Ascending aorta (tissue), 2 donors: ENCODE measurements at regions not wholly inside any gene's neighbourhood (a gene's known extent, or its start where the extent isn't known, plus 50 kb on each side); places are given as distances from the start of the nearest gene placed in this dataset.

Experiments
- DNase-seq, 2 donors: peaks; one replicate each; pipeline ENCODE4 v3.0.0-alpha.2; 2019; ENCODE audit warnings: low spot score in 2 of 2
- H3K27ac ChIP-seq, 2 donors: fragments of 200-600 bp; sonication (generic); one replicate each; pipeline ENCODE4 v1.5.1; 2016 to 2017; ENCODE audit warnings: mild to moderate bottlenecking in 1 of 2
- H3K27me3 ChIP-seq: fragments of 200-600 bp; sonication (generic); one replicate; pipeline ENCODE4 v1.5.1; 2017
- H3K36me3 ChIP-seq, 2 donors: fragments of 200-600 bp; sonication (generic); one replicate each; pipeline ENCODE4 v1.5.1; 2016
- H3K4me1 ChIP-seq, 2 donors: fragments of 200-600 bp; sonication (generic); one replicate each; pipeline ENCODE4 v1.5.1; 2016 to 2017; ENCODE audit warnings: mild to moderate bottlenecking in 1 of 2
- H3K4me3 ChIP-seq, 2 donors: fragments of 200-600 bp; sonication (generic); one replicate each; pipeline ENCODE4 v1.5.1; 2016 to 2017; ENCODE audit warnings: mild to moderate bottlenecking in 1 of 2
- H3K9me3 ChIP-seq, 2 donors: fragments of 200-600 bp; sonication (generic); one replicate each; pipeline ENCODE4 v1.5.1; 2016
- intact Hi-C: fragments of 100-400 bp; cut with DNase I; formaldehyde crosslinking; loops from one replicate; pipeline ENCODE4 v1.15.1; 2023
- TF ChIP-seq, protein P1 (sequence below), 3 experiments: fragments of 200-600 bp in 2 of 3; fragments of 450-650 bp in 1 of 3; sonication (generic) in 2 of 3; IDR thresholded peaks; one replicate each; pipeline ENCODE4 v1.5.1; 2016 to 2019; ENCODE audit warnings: antibody characterized with exemption in 3 of 3, mild to moderate bottlenecking in 1 of 3, moderate library complexity in 1 of 3

DNA sequence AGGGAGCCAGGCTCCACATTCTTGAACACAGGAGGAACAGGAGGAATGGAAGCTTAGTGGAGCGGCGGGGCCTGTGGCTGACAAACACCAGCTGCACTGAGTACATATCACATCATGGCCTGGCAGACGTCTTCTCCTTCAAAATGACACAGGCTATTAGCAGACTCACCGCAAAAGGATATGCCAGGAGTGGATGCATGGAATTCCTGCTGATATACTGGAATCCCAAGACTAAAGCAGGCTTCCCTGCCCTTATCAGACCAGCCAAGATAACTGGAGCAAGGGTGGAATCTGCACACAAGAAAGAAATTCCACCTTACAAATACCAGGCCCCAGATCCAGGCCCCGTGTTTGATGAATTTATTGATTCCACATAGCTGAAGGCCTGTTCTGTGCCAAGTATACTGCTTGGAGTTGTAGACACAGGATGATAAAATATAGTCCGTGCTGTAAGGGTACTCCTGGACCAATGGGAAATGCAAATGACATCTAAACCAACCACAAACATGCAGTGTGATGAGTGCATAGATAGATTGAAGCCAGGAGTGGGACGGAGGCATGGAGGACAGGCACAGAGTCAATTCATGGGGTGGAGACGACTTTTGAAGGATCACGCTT is 480.5 kb upstream of the ZMIZ1 start:
- intact Hi-C loops = no loop called here
- DNase-seq = peak in 1 of 2 donors; percentile 69
- TF ChIP-seq, protein P1, sequence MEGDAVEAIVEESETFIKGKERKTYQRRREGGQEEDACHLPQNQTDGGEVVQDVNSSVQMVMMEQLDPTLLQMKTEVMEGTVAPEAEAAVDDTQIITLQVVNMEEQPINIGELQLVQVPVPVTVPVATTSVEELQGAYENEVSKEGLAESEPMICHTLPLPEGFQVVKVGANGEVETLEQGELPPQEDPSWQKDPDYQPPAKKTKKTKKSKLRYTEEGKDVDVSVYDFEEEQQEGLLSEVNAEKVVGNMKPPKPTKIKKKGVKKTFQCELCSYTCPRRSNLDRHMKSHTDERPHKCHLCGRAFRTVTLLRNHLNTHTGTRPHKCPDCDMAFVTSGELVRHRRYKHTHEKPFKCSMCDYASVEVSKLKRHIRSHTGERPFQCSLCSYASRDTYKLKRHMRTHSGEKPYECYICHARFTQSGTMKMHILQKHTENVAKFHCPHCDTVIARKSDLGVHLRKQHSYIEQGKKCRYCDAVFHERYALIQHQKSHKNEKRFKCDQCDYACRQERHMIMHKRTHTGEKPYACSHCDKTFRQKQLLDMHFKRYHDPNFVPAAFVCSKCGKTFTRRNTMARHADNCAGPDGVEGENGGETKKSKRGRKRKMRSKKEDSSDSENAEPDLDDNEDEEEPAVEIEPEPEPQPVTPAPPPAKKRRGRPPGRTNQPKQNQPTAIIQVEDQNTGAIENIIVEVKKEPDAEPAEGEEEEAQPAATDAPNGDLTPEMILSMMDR (IDR thresholded peaks at IDR 0.05) = no peak
- no peaks in the 10 kb centered on the region for H3K27me3 ChIP-seq
- no peaks in the 10 kb centered on the region for H3K4me1 ChIP-seq
- no peaks in the 10 kb centered on the region for H3K36me3 ChIP-seq
- H3K4me3 ChIP-seq = no peak overlapping the region
- no peak overlapping the region for H3K27ac ChIP-seq
- H3K9me3 ChIP-seq = no peaks in the 10 kb centered on the region

DNA sequence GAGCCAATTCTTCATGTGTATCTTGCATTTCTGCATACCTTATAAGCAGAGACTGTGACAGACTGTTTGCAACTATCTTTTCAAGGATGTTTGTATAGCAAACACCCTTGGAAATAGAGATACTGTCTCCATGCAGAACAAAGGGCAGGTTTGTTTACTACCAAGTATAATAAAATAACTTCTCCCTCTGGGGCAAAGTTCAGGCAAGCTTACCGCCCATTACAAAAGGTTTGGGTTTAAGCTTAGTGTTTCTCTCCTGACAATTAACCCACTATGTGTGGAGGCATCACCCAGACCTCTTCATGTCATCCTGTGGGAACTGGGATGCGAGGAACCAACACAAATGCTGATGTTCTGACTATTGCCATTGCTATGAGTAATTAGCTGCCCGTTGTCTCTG is 479.1 kb upstream of the ZMIZ1 start:
- H3K36me3 ChIP-seq = no peaks in the 10 kb centered on the region
- H3K27ac ChIP-seq = no peak overlapping the region
- no peaks in the 10 kb centered on the region for H3K27me3 ChIP-seq
- no peaks in the 10 kb centered on the region for H3K9me3 ChIP-seq
- H3K4me3 ChIP-seq = no peak overlapping the region
- no peaks in the 10 kb centered on the region for H3K4me1 ChIP-seq
- intact Hi-C loops = no loop called here
- DNase-seq = no peak
- TF ChIP-seq, protein P1 (IDR thresholded peaks at IDR 0.05) = no peak

DNA sequence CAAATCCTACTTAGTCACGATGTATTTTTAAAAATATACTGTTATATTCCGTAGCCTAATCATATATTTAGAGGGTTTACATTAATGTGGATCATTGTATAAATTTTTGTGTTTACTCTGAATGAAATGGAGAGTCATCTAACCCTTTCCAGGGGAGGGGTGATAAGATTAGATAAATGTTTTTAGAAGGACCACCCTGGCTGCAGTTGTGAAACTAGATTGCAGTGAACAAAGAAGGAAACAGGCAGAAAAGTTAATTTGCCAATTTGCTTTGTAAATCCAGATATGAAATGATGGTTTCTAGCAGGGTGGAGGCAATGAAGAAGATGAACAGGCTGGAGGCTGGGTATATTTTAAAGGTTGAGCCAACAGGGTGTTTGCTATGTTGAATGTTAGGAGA is 477.7 kb upstream of the ZMIZ1 start:
- Histone ChIP-seq H3K27ac (no peak overlapping the region), H3K4me3 (no peak overlapping the region), H3K4me1 (no peaks in the 10 kb centered on the region), H3K36me3 (no peaks in the 10 kb centered on the region), H3K9me3 (no peaks in the 10 kb centered on the region), H3K27me3 (no peaks in the 10 kb centered on the region)
- intact Hi-C loops = no loop called here
- TF ChIP-seq, protein P1 (IDR thresholded peaks at IDR 0.05) = no peak
- DNase-seq = no peak

DNA sequence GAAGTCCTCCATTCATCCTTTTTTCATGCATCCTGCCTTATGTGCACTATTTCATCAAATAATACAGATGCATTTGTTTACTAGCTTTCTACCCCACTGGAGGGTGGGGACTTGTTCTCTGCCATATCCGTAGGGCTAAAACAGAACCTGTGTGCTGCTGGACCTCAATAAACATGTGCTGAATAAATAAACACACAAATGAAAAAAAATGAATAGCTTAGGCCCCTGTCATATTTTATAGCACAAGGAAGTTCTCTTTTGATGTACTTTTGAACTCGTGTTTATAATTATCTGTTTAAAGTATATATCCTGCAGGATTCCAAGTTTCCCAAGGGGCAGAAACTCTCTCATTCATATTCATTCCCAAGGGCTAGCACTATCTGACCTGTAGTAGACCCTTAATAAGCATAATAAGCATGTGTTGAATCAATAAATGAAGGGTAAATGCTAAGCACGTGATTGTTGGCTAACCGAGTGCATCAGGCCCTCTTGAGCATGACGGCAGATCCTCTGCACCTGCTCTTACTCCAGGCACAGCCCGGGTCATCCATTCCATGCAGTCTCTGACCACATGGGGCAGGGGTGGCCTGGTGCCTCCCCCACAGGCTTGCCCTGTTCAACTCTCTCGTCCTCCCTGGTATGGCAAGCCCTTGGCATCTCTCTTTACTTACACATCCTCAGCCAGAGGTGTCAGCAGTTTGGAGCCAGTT is 474.1 kb upstream of the ZMIZ1 start:
- Histone ChIP-seq H3K36me3 (no peaks in the 10 kb centered on the region), H3K9me3 (no peaks in the 10 kb centered on the region), H3K27ac (no peak overlapping the region), H3K4me3 (no peak overlapping the region), H3K4me1 (no peaks in the 10 kb centered on the region), H3K27me3 (no peaks in the 10 kb centered on the region)
- no peak for DNase-seq
- intact Hi-C loops = no loop called here
- TF ChIP-seq, protein P1 (IDR thresholded peaks at IDR 0.05) = no peak

DNA sequence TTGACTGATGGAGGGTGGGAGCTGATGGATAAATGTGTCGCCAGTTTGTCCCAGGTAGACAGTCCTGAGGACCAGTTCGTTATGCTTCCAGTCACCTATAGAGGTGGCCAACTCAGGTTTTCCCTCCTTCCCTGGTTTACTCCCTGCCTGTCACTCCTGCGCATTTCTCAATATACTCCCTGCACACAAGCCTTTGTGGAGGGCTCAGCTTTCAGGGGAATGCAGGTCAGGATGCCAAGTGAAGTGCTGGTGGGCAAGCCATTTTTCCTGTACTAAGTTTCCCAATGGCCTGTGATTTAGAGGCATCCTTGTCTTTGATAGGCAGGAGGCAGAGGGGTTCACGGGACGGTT is 473.5 kb upstream of the ZMIZ1 start:
- no peaks in the 10 kb centered on the region for H3K4me1 ChIP-seq
- DNase-seq = no peak
- intact Hi-C loops = no loop called here
- no peaks in the 10 kb centered on the region for H3K27me3 ChIP-seq
- H3K4me3 ChIP-seq = no peak overlapping the region
- no peaks in the 10 kb centered on the region for H3K36me3 ChIP-seq
- no peak overlapping the region for H3K27ac ChIP-seq
- TF ChIP-seq, protein P1 (IDR thresholded peaks at IDR 0.05) = no peak
- no peaks in the 10 kb centered on the region for H3K9me3 ChIP-seq
